GM19239 (cell line): ENCODE measurements at regions not wholly inside any gene's neighbourhood (a gene's known extent, or its start where the extent isn't known, plus 50 kb on each side); places are given as distances from the start of the nearest gene placed in this dataset.

ENCODE experiments used
- DNase-seq: peaks from one replicate; pipeline ENCODE4 v3.0.0; 2011; ENCODE audit warnings: low spot score; ENCODE audit not compliant: insufficient read length
- FAIRE-seq: peaks from 2 replicates; lab custom pipeline; 2011; peaks lifted over from hg19 to GRCh38; lab: Jason Lieb, UNC

GRCh38 chr13:78998630-78999315 lies 339.8 kb upstream of the OBI1 start:
- DNase-seq (no peak), FAIRE-seq (no peak)

GRCh38 chr13:78997902-78998629 lies 339.1 kb upstream of the OBI1 start:
- FAIRE-seq, result no peak

GRCh38 chr13:78993792-78994191 lies 334.8 kb upstream of the OBI1 start:
- no peak for DNase-seq
- FAIRE-seq, result no peak

More at GRCh38 chr13:78997902-78998629, 339.1 kb upstream of the OBI1 start:
- no peak for DNase-seq

DNA sequence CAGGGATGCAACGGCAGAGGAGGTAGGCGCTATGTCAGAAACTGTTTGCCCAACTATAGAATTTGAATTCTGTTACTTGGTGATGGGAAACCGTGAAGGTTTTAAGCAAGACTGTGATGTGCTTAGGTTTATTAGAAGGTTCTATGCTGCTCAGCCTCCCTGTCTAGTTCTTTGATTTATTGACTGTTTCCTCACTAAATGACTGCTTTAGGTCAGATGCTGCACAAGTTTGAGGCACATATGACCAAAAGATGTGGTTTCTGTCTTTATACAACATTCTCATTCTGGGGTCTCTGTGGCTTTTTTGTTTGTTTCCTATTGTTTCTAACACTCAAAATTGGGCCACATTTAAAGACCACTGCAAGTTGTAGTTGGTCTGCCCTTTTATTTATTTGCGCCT lies 323.0 kb upstream of the OBI1 start:
- DNase-seq, result no peak
- FAIRE-seq, result no peak

DNA sequence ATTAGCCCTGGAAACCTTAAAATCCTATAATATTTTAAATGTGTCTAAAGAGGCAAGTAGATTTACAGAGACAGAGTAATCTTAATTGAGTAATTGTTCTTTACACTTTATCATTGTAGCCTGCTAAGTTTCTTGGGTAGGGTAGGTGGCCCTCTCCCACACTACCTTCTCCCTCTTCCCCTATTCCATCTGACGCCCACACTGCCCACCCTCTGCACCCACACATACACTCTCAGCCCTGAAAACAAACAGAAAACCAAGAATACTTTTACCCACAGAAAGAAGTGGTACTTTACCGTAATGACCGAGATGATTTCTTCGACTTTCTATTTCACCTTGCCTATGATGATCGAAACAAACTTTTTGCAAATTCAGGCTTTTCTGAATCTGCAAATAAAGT lies 320.4 kb upstream of the OBI1 start:
- DNase-seq (no peak), FAIRE-seq (no peak)

GRCh38 chr13:78978381-78978998 lies 319.5 kb upstream of the OBI1 start:
- FAIRE-seq (peak; percentile 55), DNase-seq (peak; percentile 10)

GRCh38 chr13:78977311-78977710 lies 318.4 kb upstream of the OBI1 start:
- DNase-seq, result no peak
- FAIRE-seq, result no peak

GRCh38 chr13:78976696-78977095 lies 317.7 kb upstream of the OBI1 start:
- FAIRE-seq (no peak), DNase-seq (no peak)

GRCh38 chr13:78972561-78972960 lies 313.6 kb upstream of the OBI1 start:
- DNase-seq (no peak), FAIRE-seq (no peak)

GRCh38 chr13:78971355-78972025 lies 312.5 kb upstream of the OBI1 start:
- DNase-seq, result no peak
- no peak for FAIRE-seq

GRCh38 chr13:78960881-78961280 lies 301.9 kb upstream of the OBI1 start:
- DNase-seq, result no peak
- no peak for FAIRE-seq

- FAIRE-seq (no peak), DNase-seq (no peak)
Measured at GRCh38 chr13:78958006-78958405, 299.1 kb upstream of the OBI1 start.

GRCh38 chr13:78940455-78941130 lies 281.6 kb upstream of the OBI1 start:
- FAIRE-seq (no peak), DNase-seq (no peak)

DNA sequence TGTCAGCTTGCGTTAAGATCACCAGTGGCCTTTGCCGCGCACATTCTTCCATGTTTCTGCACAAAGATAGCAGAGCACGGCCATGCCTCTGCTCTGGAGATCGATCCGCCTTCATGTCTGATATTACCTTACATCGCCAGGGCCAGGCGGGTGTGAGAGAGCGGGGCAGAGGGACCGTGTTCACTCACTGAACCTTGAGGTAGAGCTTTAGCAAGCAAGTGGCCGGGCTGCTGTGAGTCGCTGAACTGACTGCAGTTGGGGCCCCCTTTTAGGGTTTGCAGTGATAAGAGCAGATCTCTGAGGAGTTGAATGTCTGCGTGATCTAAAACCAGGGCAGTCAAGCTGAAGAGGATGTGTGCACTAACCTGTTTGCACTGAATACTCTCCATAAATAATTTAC lies 275.4 kb upstream of the OBI1 start:
- DNase-seq, result no peak
- no peak for FAIRE-seq

GRCh38 chr13:78915015-78915414 lies 256.1 kb upstream of the OBI1 start:
- FAIRE-seq (no peak), DNase-seq (no peak)

GRCh38 chr13:78913656-78914055 lies 254.7 kb upstream of the OBI1 start:
- FAIRE-seq (no peak), DNase-seq (no peak)

DNA sequence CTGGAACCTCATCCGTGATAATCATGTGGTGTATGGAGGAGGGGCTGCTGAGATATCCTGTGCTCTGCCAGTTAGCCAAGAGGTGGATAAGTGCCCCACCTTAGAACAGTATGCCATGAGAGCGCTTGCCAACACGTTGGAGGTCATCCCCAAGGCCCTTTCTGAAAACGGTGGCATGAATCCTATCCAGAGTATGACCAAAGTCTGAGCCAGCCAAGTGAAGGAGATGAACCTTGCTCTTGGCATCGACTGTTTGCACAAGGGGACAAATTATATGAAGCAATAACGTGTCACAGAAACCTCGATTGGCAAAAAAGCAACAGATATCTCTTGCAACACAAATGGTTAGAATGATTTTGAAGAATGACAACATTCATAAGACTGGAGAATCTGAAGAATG lies 251.2 kb upstream of the OBI1 start:
- no peak for DNase-seq
- no peak for FAIRE-seq

- FAIRE-seq (no peak), DNase-seq (no peak)
Measured at GRCh38 chr13:78909276-78909675, 250.3 kb upstream of the OBI1 start.

- FAIRE-seq (no peak), DNase-seq (no peak)
Measured at GRCh38 chr13:78907006-78907405, 248.1 kb upstream of the OBI1 start.

DNA sequence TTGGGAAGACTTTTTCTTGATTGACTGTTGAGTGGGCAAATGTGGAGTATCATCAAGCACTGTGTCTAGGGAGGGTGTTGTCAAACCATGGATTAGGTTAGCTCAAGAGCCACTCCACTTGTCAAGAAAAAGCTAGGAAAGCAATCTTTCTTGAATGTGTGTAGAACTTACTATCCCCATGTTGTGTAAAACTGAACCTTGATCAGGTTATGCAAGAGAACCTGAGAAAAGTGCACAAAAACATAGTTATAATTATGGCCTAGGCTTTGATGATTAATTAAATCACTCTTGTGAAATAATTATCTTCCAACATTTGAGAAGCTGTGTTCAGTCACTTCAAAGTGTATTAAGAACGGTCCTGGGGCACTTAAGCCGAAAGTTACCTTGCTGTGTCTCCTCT lies 238.2 kb upstream of the OBI1 start:
- FAIRE-seq, result no peak
- DNase-seq, result no peak
